Breast epithelium (tissue), 4 donors: ENCODE measurements at regions not wholly inside any gene's neighbourhood (a gene's known extent, or its start where the extent isn't known, plus 50 kb on each side); places are given as distances from the start of the nearest gene placed in this dataset.
"Not testable (repeated sequence)": the region's sequence is repeated elsewhere in the genome, so short reads cannot be mapped to it uniquely, and the experiment has no call there.

Experiments used
- DNase-seq, 2 donors: peaks; one replicate each; pipeline ENCODE4 v3.0.0-alpha.2; 2019; ENCODE audit warnings: low spot score in 2 of 2
- H3K27ac ChIP-seq, 2 donors: fragments of 200-600 bp; sonication (generic) in 1 of 2; one replicate each; pipeline ENCODE4 v1.5.1; 2016 to 2019; ENCODE audit warnings: mild to moderate bottlenecking in 1 of 2
- H3K27me3 ChIP-seq, 2 donors: fragments of 200-600 bp; sonication (generic) in 1 of 2; one replicate each; pipeline versions ENCODE4 v1.5.1 to v1.6.0; 2017 to 2019; ENCODE audit warnings: control low read depth in 1 of 2, mild to moderate bottlenecking in 1 of 2
- H3K36me3 ChIP-seq: fragments of 200-600 bp; one replicate; pipeline ENCODE4 v1.5.1; 2019
- H3K4me1 ChIP-seq, 2 donors: fragments of 200-600 bp; sonication (generic); one replicate each; pipeline ENCODE4 v1.5.1; 2016 to 2019; ENCODE audit warnings: control low read depth in 1 of 2
- H3K4me3 ChIP-seq, 3 donors: fragments of 200-600 bp; sonication (generic); 1 replicate in 2 of 3; 2 replicates in 1 of 3; pipeline ENCODE4 v1.5.1; 2016 to 2019; ENCODE audit warnings: mild to moderate bottlenecking in 3 of 3, moderate library complexity in 2 of 3
- H3K9me3 ChIP-seq, 2 donors: fragments of 200-600 bp; sonication (generic) in 1 of 2; one replicate each; pipeline ENCODE4 v1.5.1; 2016 to 2019; ENCODE audit warnings: control low read depth in 1 of 2
- CTCF ChIP-seq, 3 donors: fragments of 450-650 bp; IDR thresholded peaks; one replicate each; pipeline ENCODE4 v1.5.1; 2016 to 2017; ENCODE audit warnings: antibody characterized with exemption in 3 of 3, mild to moderate bottlenecking in 3 of 3, moderate library complexity in 3 of 3
- POLR2A ChIP-seq: fragments of 450-650 bp; IDR thresholded peaks from one replicate; pipeline ENCODE4 v1.6.1; 2016; ENCODE audit warnings: antibody characterized with exemption, mild to moderate bottlenecking, moderate library complexity
- POLR2AphosphoS5 ChIP-seq, 3 donors: sonication (generic); formaldehyde crosslinking; IDR thresholded peaks; one replicate each; pipeline ENCODE4 v1.6.1; 2017; ENCODE audit warnings: antibody characterized with exemption in 3 of 3
- intact Hi-C: fragments of 100-400 bp; cut with DNase I; formaldehyde crosslinking; loops from one replicate; pipeline ENCODE4 v1.15.1; 2023; ENCODE audit warnings: low total_unique reads

GRCh38 chr2:184394642-184395041 is 203.7 kb upstream of the ZNF804A start:
- no peak overlapping the region for H3K4me3 ChIP-seq
- DNase-seq: no peak
- intact Hi-C loops: no loop called here
- no peak overlapping the region for H3K27ac ChIP-seq
- no peaks in the 10 kb centered on the region for H3K36me3 ChIP-seq
- H3K4me1 ChIP-seq: no peaks in the 10 kb centered on the region
- no peak for TF ChIP-seq POLR2A
- TF ChIP-seq CTCF (IDR thresholded peaks at IDR 0.05): no peak
- TF ChIP-seq POLR2AphosphoS5 (IDR thresholded peaks at IDR 0.05): no peak
- no peaks in the 10 kb centered on the region for H3K27me3 ChIP-seq
- no peaks in the 10 kb centered on the region for H3K9me3 ChIP-seq

- Histone ChIP-seq H3K4me1 (no peaks in the 10 kb centered on the region), H3K4me3 (no peak overlapping the region), H3K27ac (no peak overlapping the region), H3K27me3 (no peaks in the 10 kb centered on the region), H3K9me3 (peaks cover 0 to 7% of the 10 kb centered on the region in 2 donors), H3K36me3 (no peaks in the 10 kb centered on the region)
- intact Hi-C loops: no loop called here
- TF ChIP-seq CTCF (IDR thresholded peaks at IDR 0.05) (no peak), POLR2A (no peak), POLR2AphosphoS5 (IDR thresholded peaks at IDR 0.05) (no peak)
- no peak for DNase-seq
Observed at GRCh38 chr2:184402381-184402780, 195.9 kb upstream of the ZNF804A start.

- intact Hi-C loops, DNase-seq, H3K27me3 ChIP-seq, H3K4me3 ChIP-seq, H3K4me1 ChIP-seq, H3K36me3 ChIP-seq, H3K9me3 ChIP-seq, H3K27ac ChIP-seq: not testable (repeated sequence)
Observed at GRCh38 chr2:184407041-184407630, 191.2 kb upstream of the ZNF804A start.

GRCh38 chr2:184410160-184410559 is 188.2 kb upstream of the ZNF804A start:
- no peaks in the 10 kb centered on the region for H3K4me1 ChIP-seq
- H3K27ac ChIP-seq: no peak overlapping the region
- no peak overlapping the region for H3K4me3 ChIP-seq
- no peak for DNase-seq
- TF ChIP-seq POLR2AphosphoS5 (IDR thresholded peaks at IDR 0.05) (no peak), CTCF (IDR thresholded peaks at IDR 0.05) (no peak), POLR2A (no peak)
- H3K27me3 ChIP-seq: no peaks in the 10 kb centered on the region
- intact Hi-C loops: no loop called here
- peaks cover 0 to 7% of the 10 kb centered on the region in 2 donors for H3K9me3 ChIP-seq
- no peaks in the 10 kb centered on the region for H3K36me3 ChIP-seq

GRCh38 chr2:184413221-184413620 is 185.1 kb upstream of the ZNF804A start:
- Histone ChIP-seq H3K27me3 (no peaks in the 10 kb centered on the region), H3K4me3 (no peak overlapping the region), H3K27ac (no peak overlapping the region), H3K9me3 (no peaks in the 10 kb centered on the region), H3K4me1 (no peaks in the 10 kb centered on the region), H3K36me3 (no peaks in the 10 kb centered on the region)
- no peak for TF ChIP-seq POLR2AphosphoS5 (IDR thresholded peaks at IDR 0.05)
- no peak for TF ChIP-seq CTCF (IDR thresholded peaks at IDR 0.05)
- TF ChIP-seq POLR2A: no peak
- intact Hi-C loops: no loop called here
- no peak for DNase-seq
